Epithelial cell of prostate (primary cell): ENCODE measurements at regions not wholly inside any gene's neighbourhood (a gene's known extent, or its start where the extent isn't known, plus 50 kb on each side); places are given as distances from the start of the nearest gene placed in this dataset.

ENCODE experiments used
- DNase-seq: peaks from one replicate; pipeline ENCODE4 v3.0.0-alpha.2; 2011; ENCODE audit warnings: low read depth, low spot score
- H3K27ac ChIP-seq: fragments of 450-650 bp; 2 replicates; pipeline ENCODE4 v1.5.1; 2017; ENCODE audit warnings: mild to moderate bottlenecking

GRCh38 chr5:15447209-15447608, 52.8 kb upstream of the FBXL7 start:
- no peak for DNase-seq

GRCh38 chr5:15446552-15446951, 53.4 kb upstream of the FBXL7 start:
- H3K27ac ChIP-seq: no peak overlapping the region
- DNase-seq: no peak

More at GRCh38 chr5:15447209-15447608, 52.8 kb upstream of the FBXL7 start:
- no peak overlapping the region for H3K27ac ChIP-seq

DNA sequence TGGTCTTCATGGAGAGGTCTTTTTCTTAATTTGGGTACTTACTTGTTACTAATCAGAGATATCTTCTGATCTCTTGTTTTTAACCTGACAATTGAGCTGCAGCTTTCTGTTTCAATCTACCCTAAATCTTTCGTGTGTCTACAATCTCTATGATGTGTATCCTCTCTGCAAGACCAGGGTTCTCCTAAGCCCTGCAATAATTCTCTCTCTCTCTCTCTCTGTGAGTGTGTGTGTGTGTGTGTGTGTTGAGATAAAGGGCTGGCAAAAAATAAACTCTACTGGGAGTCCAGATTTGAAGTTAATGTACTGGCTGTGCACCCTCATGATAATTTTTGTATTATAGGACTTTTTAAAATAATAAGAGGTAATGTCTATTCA, 57.8 kb upstream of the FBXL7 start:
- DNase-seq: no peak
- H3K27ac ChIP-seq: no peak overlapping the region

DNA sequence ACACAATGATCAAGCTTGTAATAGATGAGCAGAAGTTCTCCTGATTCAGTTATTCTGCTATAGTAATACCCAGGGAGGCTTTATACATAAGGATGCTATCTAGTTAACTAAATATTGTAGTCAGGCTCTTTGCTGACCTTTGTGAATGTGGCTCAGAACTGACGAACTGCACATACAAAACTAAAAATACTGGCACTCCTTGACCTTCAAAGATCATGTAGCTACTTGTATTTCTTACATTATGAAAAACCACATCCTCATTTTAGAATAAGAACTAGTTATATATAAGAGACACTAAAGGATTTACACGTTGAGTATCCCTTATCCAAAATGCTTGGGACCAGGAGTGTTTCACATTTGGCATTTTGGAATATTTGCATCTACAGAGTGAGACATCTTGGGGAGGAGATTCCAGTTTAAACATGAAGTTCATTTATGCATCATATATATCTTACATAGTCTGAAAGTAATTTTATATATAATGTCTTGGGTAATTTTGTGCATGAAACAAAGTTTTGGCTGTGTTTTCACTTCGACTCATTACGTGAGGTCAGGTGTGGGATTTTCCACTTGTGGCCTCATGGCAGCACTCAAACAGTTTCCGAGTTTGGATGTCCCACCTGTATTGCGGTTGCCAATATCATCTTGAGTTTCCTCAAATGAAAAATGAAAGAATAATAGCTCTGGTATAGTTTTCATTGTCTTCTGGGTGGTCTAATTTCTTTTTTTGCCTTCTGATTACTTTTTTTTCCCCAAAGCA, 58.4 kb upstream of the FBXL7 start:
- no peak for DNase-seq
- no peak overlapping the region for H3K27ac ChIP-seq

DNA sequence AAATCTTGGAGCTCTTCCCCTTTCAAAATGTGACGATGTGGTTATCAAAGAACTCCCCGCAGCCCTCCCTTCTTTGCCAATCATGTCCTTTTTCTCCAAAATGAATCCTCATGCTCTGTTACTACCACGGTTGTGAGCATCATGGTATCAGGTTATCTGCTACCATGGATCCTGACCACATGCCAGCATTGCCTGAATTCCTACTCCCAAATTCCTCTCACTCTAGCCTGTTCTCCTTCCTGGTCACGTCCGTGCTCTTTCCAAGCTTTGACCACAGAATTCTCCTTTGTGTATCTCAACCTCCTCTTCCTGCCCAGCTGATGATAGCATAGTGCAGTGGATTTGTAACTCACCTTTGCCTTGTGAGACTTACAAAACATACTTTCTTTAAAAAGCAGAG, 59.5 kb upstream of the FBXL7 start:
- DNase-seq: no peak
- H3K27ac ChIP-seq: no peak overlapping the region

DNA sequence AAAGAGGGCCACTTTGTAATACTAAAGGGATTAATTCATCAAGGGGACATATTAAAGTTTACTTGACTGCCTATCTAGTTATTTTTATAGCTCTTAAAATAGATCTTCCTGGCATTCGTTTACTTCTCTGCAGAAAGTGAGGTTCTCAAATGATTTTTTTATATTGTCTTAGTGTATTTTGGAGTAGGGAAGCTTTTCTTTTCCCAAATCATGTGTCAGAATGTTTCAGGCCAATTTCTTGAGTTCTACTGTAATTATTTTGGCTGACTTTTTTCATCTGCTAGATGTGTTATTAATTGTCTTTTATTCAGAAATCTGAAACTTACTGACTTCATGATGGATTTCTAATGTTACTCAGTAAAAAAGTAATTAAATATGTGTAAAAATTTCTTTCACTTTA, 60.2 kb upstream of the FBXL7 start:
- H3K27ac ChIP-seq: no peak overlapping the region
- DNase-seq: no peak

- DNase-seq: no peak
- no peak overlapping the region for H3K27ac ChIP-seq
These were observed 66.3 kb upstream of the FBXL7 start for GRCh38 chr5:15433709-15434108.

- H3K27ac ChIP-seq: no peak overlapping the region
- no peak for DNase-seq
These were observed 68.1 kb upstream of the FBXL7 start for GRCh38 chr5:15431923-15432322.

- no peak overlapping the region for H3K27ac ChIP-seq
- DNase-seq: no peak
These were observed 74.2 kb upstream of the FBXL7 start for GRCh38 chr5:15425766-15426165.

DNA sequence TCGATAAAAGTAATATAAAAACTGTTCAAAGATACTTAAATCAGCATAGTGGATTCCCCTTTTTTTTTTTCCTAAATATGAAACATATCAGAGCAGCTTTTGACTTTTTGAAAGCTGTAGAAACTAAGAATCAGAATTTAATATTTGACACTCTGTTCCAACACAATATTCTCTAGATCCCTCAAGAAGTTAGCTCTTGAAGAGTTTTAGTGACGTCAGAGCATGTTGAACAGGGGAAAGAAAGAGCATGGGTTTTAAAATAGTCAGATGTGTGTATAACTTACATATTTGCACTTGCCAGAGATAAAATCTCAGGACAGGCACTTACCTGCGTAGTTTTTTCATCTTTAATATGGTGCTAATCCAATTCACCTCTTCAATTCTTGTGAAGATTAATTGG, 75.2 kb upstream of the FBXL7 start:
- H3K27ac ChIP-seq: no peak overlapping the region
- DNase-seq: no peak

DNA sequence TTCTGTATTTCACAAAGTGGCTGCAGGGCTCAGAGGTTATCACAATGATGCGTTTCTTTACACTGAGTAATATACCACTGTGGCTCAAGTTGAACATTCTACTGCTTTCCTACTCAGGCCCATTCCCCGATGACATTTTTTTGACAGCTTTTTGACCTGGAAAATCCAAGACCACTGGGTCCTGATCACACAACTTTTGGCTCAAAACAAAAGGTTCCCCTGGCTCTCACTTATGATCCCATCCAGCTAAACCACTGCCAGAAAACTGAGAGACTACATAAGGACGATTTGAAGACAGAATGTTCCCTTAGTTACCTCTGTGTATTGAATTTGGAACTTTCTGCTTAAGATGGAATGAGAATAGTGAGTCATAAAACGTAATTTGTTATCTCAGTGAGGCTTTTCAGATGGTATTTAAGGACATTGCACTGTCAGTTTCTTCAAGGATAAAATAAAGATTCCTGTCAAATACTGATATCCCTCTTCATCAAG, 78.0 kb upstream of the FBXL7 start:
- no peak for DNase-seq
- no peak overlapping the region for H3K27ac ChIP-seq

GRCh38 chr5:15421381-15421780, 78.6 kb upstream of the FBXL7 start:
- H3K27ac ChIP-seq: no peak overlapping the region
- DNase-seq: no peak

- DNase-seq: no peak
- H3K27ac ChIP-seq: no peak overlapping the region
These were observed 79.8 kb upstream of the FBXL7 start for GRCh38 chr5:15420201-15420600.

GRCh38 chr5:15417156-15417555, 82.8 kb upstream of the FBXL7 start:
- H3K27ac ChIP-seq: no peak overlapping the region
- no peak for DNase-seq

- no peak overlapping the region for H3K27ac ChIP-seq
- DNase-seq: no peak
These were observed 93.5 kb upstream of the FBXL7 start for GRCh38 chr5:15406478-15406877.

DNA sequence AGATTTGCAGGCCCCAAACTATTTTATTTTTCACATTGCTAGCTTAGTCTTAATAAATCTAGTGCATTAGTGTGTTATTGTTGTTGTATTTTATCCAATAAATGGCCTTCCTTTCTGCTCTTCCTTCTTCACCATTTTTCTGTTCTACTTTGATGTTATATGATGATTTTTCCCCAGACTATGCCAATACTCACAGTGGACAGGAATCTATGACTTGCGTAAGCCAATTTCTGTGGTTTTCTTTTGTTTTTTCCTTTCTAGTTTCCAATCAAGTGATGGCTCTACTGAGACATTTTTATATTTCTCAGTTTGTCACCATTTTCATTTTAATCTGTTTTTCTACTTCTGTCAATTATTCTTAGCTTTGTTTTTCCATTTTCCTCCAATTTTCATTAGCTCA, 106.8 kb upstream of the FBXL7 start:
- no peak overlapping the region for H3K27ac ChIP-seq
- no peak for DNase-seq

- no peak overlapping the region for H3K27ac ChIP-seq
- no peak for DNase-seq
These were observed 108.1 kb upstream of the FBXL7 start for GRCh38 chr5:15391704-15392397.

DNA sequence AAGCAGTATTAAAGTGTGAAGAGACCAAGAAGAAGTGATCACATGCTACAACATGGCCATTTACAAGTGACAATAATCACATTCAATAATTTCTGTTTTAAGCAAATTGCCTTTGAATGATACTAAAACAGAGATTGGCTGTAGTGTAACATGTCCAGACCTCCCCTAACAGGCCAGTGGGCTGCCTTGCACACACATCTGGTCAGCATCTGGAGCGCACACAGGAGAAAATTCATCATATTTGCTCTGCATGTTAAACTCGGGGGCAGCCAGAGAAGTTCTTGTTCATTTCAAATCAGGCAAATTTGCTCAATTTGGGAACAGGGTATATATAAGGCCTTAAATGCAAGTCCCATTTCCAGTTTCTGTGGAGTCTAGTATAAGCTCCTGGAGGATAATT, 111.1 kb upstream of the FBXL7 start:
- DNase-seq: no peak

DNA sequence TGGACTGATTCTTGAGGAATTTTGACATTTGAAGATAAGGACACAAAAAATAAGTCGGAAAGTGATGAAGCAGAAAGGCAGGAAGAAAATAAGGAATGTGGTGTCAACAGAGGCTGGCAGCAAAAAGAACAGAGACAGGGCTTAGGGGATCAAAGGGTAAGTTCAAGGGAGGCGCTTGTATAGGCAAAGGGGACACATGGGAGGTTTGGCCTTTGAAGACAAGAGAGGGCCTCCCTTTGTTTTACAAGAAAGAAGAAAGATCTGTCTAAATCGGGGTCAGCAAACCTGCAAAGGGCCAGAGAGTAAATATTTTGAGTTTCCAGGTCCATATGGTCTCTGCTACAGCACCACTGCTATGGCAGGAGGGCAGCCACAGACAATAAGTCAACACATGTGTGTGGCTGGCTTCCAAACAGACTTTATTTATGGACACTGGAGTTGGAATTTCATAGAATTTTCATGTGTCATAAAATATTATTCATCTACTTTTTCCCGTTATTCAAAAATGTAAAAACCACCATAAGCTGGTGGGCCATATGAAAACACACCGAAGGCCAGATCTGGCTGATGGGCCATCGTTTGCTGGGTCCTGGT, 112.0 kb upstream of the FBXL7 start:
- H3K27ac ChIP-seq: no peak overlapping the region
- no peak for DNase-seq

More for the DNA sequence above, 111.1 kb upstream of the FBXL7 start:
- H3K27ac ChIP-seq: no peak overlapping the region

DNA sequence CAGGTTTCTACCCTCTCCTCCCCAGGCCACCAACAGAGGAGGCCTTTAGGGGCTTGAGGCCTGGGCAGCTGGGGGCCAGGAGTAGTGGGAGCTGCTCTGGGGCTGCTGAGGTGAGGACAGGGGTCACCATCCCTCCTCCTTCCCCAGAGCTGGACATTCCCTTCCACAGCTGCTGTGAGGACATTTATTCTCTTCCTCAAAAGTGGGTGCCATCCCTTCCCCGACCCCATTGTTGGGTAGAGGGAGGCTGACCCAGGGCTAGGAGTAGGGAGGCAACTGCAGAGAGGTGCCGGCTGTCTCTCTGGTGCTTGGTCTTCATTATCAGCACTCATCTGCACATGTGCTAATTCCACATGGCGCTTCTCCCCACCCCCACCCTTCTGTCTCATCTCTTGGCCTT, 113.9 kb upstream of the FBXL7 start:
- DNase-seq: no peak
- no peak overlapping the region for H3K27ac ChIP-seq

DNA sequence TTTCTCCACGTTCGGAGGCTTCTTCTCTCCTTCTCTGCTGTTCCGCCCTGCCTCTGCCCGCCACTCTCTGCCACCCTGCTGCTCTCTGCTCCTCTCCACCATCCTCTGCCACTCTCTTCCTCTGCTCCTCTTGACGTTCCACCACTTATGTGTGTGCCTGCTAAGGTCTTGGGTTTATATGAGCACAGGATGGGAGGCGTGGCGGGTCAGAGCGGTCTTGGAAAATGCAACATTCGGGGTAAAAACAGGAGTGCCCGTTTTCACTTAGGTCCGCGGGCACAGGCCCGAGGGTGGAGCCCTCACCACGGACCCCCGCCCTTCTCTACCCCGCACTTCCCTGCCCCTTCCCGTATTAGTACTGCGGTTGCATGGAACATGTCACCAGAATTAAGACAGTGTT, 114.4 kb upstream of the FBXL7 start:
- no peak overlapping the region for H3K27ac ChIP-seq
- no peak for DNase-seq
